Astrocyte (in vitro differentiated cells and primary cell): ENCODE measurements at regions not wholly inside any gene's neighbourhood (a gene's known extent, or its start where the extent isn't known, plus 50 kb on each side); places are given as distances from the start of the nearest gene placed in this dataset.

ENCODE experiments used
- EZH2 ChIP-seq: IDR thresholded peaks from 2 replicates; pipeline ENCODE4 v1.6.1; 2012; ENCODE audit warnings: mild to moderate bottlenecking, low read length, inconsistent platforms; ENCODE audit not compliant: insufficient read depth
- TF ChIP-seq, protein P1 (sequence below): IDR thresholded peaks from 2 replicates; pipeline ENCODE4 v1.5.1; 2011; ENCODE audit warnings: low read depth, mild to moderate bottlenecking, inconsistent platforms, low read length, moderate library complexity; ENCODE audit not compliant: insufficient read depth

DNA sequence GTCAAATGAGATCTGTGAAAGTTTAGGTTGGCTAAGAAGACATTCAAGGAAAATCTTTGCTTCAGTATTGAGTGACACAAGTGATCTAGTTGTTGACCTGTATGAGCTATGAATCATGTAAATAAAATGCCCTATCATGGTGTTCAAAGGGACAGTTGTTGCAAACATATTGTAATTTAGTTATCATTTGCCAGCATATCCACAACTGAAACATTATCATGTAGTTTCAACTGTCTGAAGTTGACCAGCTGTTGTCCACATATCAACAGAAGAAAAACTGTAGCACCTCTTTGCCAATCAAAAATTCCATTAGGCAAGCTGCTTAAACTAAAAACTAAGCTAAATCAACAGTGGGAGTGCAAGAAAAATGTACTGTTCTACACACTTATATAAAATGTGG lies 527.1 kb upstream of the NRXN1 start:
- TF ChIP-seq, protein P1, sequence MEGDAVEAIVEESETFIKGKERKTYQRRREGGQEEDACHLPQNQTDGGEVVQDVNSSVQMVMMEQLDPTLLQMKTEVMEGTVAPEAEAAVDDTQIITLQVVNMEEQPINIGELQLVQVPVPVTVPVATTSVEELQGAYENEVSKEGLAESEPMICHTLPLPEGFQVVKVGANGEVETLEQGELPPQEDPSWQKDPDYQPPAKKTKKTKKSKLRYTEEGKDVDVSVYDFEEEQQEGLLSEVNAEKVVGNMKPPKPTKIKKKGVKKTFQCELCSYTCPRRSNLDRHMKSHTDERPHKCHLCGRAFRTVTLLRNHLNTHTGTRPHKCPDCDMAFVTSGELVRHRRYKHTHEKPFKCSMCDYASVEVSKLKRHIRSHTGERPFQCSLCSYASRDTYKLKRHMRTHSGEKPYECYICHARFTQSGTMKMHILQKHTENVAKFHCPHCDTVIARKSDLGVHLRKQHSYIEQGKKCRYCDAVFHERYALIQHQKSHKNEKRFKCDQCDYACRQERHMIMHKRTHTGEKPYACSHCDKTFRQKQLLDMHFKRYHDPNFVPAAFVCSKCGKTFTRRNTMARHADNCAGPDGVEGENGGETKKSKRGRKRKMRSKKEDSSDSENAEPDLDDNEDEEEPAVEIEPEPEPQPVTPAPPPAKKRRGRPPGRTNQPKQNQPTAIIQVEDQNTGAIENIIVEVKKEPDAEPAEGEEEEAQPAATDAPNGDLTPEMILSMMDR: no peak
- TF ChIP-seq EZH2: no peak
